Fibroblast of mammary gland (primary cell): ENCODE measurements at regions not wholly inside any gene's neighbourhood (a gene's known extent, or its start where the extent isn't known, plus 50 kb on each side); places are given as distances from the start of the nearest gene placed in this dataset.

Experiments
- DNase-seq: peaks from one replicate; pipeline ENCODE4 v3.0.0-alpha.2; 2010; ENCODE audit warnings: low read depth
- H3K4me3 ChIP-seq: 2 replicates; pipeline ENCODE4 v1.5.1; 2011; ENCODE audit warnings: low read depth, mild to moderate bottlenecking, low read length, moderate library complexity; ENCODE audit not compliant: control insufficient read depth
- TF ChIP-seq, protein P1 (sequence below): conservative IDR thresholded peaks from 2 replicates; pipeline ENCODE4 v1.5.1; 2011; ENCODE audit warnings: low read depth, low read length, inconsistent platforms; ENCODE audit not compliant: control insufficient read depth, insufficient read depth

DNA sequence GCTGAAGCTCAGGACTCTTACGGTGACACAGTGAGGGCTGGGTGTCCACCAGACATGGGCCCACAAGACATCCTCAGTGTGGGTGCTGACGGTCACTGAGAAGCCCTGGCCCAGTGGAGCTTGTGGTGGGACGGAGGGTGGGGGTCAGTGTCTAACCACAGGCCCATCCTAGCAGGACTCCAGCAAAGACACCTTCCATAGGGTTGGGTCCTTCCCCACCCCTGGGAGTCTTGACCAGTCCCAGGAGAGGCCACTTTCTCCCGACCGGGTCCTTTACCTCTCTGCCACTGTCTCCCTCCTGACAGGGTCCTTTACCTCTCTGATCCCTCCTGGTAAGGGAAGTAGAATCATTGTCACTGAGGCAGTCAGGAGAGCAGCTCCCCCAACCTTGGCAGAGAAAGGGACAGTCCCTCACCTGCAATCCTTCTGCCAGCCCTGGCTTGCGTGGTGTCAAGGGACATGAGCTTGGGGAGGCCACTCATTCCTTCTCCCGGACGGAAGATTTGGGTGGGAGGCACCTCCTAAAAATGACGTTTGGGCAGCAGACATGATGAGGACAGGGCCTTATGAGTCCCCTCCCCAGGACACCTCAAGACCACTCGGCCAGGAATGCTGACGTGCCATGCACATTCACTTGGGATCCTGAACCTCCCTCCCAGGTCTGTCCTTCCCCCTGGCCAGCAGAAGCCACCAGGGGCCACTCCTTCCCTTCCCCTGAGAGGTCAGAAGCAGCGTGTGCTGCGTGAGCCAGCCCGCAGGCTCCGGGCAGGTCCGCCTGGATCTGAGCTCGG is 91.5 kb upstream of the FGF3 start:
- no peak overlapping the region for H3K4me3 ChIP-seq
- DNase-seq = no peak
- TF ChIP-seq, protein P1, sequence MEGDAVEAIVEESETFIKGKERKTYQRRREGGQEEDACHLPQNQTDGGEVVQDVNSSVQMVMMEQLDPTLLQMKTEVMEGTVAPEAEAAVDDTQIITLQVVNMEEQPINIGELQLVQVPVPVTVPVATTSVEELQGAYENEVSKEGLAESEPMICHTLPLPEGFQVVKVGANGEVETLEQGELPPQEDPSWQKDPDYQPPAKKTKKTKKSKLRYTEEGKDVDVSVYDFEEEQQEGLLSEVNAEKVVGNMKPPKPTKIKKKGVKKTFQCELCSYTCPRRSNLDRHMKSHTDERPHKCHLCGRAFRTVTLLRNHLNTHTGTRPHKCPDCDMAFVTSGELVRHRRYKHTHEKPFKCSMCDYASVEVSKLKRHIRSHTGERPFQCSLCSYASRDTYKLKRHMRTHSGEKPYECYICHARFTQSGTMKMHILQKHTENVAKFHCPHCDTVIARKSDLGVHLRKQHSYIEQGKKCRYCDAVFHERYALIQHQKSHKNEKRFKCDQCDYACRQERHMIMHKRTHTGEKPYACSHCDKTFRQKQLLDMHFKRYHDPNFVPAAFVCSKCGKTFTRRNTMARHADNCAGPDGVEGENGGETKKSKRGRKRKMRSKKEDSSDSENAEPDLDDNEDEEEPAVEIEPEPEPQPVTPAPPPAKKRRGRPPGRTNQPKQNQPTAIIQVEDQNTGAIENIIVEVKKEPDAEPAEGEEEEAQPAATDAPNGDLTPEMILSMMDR = no peak

DNA sequence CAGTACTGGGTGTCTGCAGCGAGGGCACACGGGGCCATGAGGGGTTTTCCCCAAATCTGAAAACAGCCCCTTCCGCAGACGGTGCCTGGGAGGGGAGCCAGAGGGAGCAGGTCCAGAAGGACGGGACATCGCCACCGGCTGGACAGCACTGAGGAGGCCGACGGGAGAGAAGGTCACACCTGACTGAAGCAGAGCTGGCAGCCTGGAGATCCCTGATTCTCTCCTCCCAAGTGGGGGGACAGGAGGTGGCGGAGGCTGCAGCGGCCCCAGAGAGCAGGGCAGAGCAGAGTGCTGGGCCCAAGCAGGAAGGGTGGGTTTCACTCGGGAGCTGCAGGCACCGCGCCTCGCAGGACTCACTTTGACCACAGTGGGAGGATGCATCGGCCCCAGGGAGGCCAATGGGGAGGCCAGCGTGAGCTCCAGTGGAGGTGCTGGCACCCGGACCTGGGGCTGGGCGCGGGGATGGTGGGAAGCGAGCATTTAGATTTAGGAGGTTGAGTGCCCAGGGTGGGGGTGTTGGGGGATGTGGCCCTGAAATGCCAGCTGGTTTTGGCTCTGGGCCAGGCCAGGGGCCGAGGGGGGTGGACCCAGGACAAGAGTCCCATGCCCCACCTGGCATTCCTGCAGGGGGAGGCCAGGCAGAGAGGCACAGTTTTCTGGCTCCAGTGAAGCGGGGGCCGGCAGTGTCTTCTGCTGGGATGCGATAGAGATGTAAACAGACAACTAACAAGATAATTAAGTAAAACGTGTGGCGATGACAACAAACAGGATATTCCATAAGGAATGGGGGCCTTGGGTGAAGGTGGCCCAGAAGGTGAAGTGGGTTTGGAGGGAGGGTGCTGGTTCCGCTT is 92.3 kb upstream of the FGF3 start:
- TF ChIP-seq, protein P1 = no peak
- H3K4me3 ChIP-seq = no peak overlapping the region
- DNase-seq = no peak

DNA sequence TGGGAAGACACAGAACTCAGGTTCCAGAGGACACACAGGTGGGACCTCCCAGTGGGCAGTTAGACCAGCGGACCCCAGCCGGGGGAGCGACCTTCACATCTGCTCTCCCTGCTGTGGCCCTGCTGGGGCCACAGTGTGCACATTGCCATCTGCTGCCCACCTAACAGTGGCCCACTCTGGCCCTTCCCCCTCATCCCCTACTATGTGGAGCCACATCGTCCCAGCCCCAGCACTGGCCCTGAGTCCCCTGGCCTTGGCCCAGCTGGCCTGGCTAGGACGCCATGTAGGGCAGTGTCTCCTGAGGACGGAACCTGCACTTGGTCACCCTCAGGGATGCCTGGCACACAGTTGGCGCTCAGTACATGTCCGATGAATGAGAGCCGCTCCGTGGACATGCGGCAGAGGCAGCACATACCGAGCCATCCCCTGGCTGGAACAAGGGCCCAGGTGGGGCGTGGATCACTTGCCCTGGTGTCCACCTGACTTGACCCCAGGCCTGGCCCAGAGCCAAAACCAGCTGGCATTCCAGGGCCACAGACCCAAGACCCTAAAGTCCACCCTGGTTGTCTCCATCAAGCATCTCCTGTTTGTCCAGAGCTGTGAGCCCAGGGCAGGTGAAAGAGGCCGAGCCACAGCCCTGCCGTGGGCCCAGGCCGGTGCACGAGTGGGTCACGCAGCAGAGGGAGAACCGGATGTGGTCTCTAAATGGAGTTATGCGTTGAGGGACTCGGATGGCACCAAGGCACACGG is 93.1 kb upstream of the FGF3 start:
- no peak overlapping the region for H3K4me3 ChIP-seq
- TF ChIP-seq, protein P1 = no peak
- no peak for DNase-seq

DNA sequence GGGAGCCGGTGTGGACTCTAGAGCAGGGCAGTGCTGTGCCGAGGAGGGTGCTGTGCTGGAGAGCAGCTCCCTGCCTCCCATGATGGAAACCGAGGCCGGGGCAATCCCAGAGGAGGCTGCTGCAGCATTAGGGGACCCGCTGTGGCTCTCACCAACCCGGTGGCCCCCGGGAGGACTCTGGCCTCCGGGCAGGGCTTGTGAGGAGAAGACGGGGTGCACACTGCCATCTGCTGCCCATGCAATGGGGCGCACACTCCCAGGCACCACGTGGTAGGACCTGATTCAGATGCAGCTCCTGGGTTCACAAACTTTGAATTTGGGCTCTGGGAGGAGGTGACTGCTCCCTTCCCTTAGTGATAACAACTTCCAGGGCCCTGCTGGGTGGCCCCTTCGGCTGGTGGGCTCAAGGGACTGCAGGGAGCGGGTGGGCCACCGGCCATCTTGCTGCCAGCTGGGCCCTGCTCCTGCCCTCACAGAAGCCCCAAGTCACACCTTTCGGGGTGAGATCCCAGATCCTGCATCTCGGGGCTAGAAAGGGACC is 93.8 kb upstream of the FGF3 start:
- DNase-seq = peak; percentile 10
- no peak overlapping the region for H3K4me3 ChIP-seq
- TF ChIP-seq, protein P1 = peak; percentile 7

DNA sequence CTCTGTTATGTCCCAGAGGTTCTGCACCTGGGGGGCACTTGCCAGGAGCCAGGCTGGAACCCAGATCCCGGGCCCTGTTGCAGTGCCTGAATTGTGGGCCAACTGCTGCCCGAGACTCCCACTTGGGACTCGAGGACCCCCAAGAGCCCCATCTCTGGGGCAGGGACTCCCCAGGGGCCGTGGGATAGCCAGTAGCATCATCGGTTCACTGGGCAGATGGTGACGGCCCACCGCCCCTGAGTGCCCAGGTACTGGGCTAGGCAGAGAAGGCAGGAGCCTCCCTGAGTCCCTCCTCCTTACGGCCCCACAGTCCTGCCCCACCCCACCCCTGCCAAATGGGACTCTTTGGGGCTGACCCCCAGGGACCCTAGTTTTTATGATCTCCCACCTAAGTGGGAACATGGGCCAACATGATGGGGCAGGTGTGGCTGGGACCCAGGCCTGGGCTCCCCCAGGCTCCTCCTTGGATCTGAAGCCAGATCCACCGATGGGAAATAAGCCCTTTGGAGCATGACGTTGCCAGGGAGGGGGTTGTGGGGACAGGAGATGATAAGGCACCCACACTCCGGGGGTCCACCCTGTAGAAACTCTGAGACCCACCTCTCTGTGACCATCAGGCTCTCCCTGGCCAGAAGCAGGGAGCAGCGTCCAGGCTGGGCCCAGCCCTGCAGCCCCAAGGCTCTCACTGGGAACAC is 94.5 kb upstream of the FGF3 start:
- TF ChIP-seq, protein P1 = no peak
- no peak overlapping the region for H3K4me3 ChIP-seq
- DNase-seq = no peak
